ENCODE measurements at regions not wholly inside any gene's neighbourhood (a gene's known extent, or its start where the extent isn't known, plus 50 kb on each side); places are given as distances from the start of the nearest gene placed in this dataset.
"Not testable (repeated sequence)": the region's sequence is repeated elsewhere in the genome, so short reads cannot be mapped to it uniquely, and the experiment has no call there.

GRCh38 chr3:144923046-144923775, 951.6 kb downstream of the DIPK2A start:
- Mint-ChIP-seq H3K27me3 (ENCODE audit: low read depth) (no peaks in the 10 kb centered on the region), H3K4me3 (no peak overlapping the region), H3K4me1 (ENCODE audit: low read depth) (no peaks in the 10 kb centered on the region), H3K36me3 (ENCODE audit: insufficient read depth) (no peaks in the 10 kb centered on the region), H3K9me3 (peaks cover 4% of the 10 kb centered on the region)
- ATAC-seq: no peak
- no peak for DNase-seq

- DNase-seq (no peak), ATAC-seq (no peak)
- Mint-ChIP-seq H3K4me3 (no peak overlapping the region), H3K27me3 (ENCODE audit: low read depth) (no peaks in the 10 kb centered on the region), H3K36me3 (ENCODE audit: insufficient read depth) (no peaks in the 10 kb centered on the region), H3K4me1 (ENCODE audit: low read depth) (no peaks in the 10 kb centered on the region), H3K9me3 (peaks cover 6% of the 10 kb centered on the region)
Observed at GRCh38 chr3:144930431-144930830, 958.8 kb downstream of the DIPK2A start.

GRCh38 chr3:144931590-144931989, 960.0 kb downstream of the DIPK2A start:
- no peaks in the 10 kb centered on the region for H3K27me3 Mint-ChIP-seq (ENCODE audit: low read depth)
- no peaks in the 10 kb centered on the region for H3K36me3 Mint-ChIP-seq (ENCODE audit: insufficient read depth)
- peaks cover 11% of the 10 kb centered on the region for H3K9me3 Mint-ChIP-seq
- no peaks in the 10 kb centered on the region for H3K4me1 Mint-ChIP-seq (ENCODE audit: low read depth)
- no peak overlapping the region for H3K4me3 Mint-ChIP-seq
- DNase-seq (no peak), ATAC-seq (no peak)

GRCh38 chr3:144942093-144942837, 970.6 kb downstream of the DIPK2A start:
- H3K4me1 Mint-ChIP-seq (ENCODE audit: low read depth): no peaks in the 10 kb centered on the region
- no peaks in the 10 kb centered on the region for H3K36me3 Mint-ChIP-seq (ENCODE audit: insufficient read depth)
- peaks cover 19% of the 10 kb centered on the region for H3K9me3 Mint-ChIP-seq
- ATAC-seq: no peak
- H3K4me3 Mint-ChIP-seq: no peak overlapping the region
- no peaks in the 10 kb centered on the region for H3K27me3 Mint-ChIP-seq (ENCODE audit: low read depth)
- no peak for DNase-seq

GRCh38 chr3:144942838-144943197, 971.2 kb downstream of the DIPK2A start:
- H3K4me1 Mint-ChIP-seq (ENCODE audit: low read depth): no peaks in the 10 kb centered on the region
- no peaks in the 10 kb centered on the region for H3K27me3 Mint-ChIP-seq (ENCODE audit: low read depth)
- ATAC-seq (no peak), DNase-seq (no peak)
- H3K4me3 Mint-ChIP-seq: no peak overlapping the region
- peaks cover 16% of the 10 kb centered on the region for H3K9me3 Mint-ChIP-seq
- H3K36me3 Mint-ChIP-seq (ENCODE audit: insufficient read depth): no peaks in the 10 kb centered on the region

- H3K9me3 Mint-ChIP-seq: peaks cover 12% of the 10 kb centered on the region
- no peak overlapping the region for H3K4me3 Mint-ChIP-seq
- H3K4me1 Mint-ChIP-seq (ENCODE audit: low read depth): no peaks in the 10 kb centered on the region
- no peaks in the 10 kb centered on the region for H3K27me3 Mint-ChIP-seq (ENCODE audit: low read depth)
- ATAC-seq: no peak
- DNase-seq: no peak
- H3K36me3 Mint-ChIP-seq (ENCODE audit: insufficient read depth): no peaks in the 10 kb centered on the region
Observed at GRCh38 chr3:144947895-144948294, 976.3 kb downstream of the DIPK2A start.

GRCh38 chr3:144948711-144949110, 977.1 kb downstream of the DIPK2A start:
- no peaks in the 10 kb centered on the region for H3K4me1 Mint-ChIP-seq (ENCODE audit: low read depth)
- peaks cover 12% of the 10 kb centered on the region for H3K9me3 Mint-ChIP-seq

GRCh38 chr3:144953959-144954358, 982.3 kb downstream of the DIPK2A start:
- H3K4me1 Mint-ChIP-seq (ENCODE audit: low read depth): no peaks in the 10 kb centered on the region
- ATAC-seq: no peak
- peaks cover 4% of the 10 kb centered on the region for H3K9me3 Mint-ChIP-seq
- H3K36me3 Mint-ChIP-seq (ENCODE audit: insufficient read depth): no peaks in the 10 kb centered on the region
- H3K27me3 Mint-ChIP-seq (ENCODE audit: low read depth): no peaks in the 10 kb centered on the region
- DNase-seq: no peak
- no peak overlapping the region for H3K4me3 Mint-ChIP-seq

More at GRCh38 chr3:144948711-144949110, 977.1 kb downstream of the DIPK2A start:
- DNase-seq (no peak), ATAC-seq (no peak)
- H3K4me3 Mint-ChIP-seq: no peak overlapping the region
- H3K27me3 Mint-ChIP-seq (ENCODE audit: low read depth): no peaks in the 10 kb centered on the region
- no peaks in the 10 kb centered on the region for H3K36me3 Mint-ChIP-seq (ENCODE audit: insufficient read depth)

- ATAC-seq (no peak), DNase-seq (no peak)
- Mint-ChIP-seq H3K27me3 (ENCODE audit: low read depth) (no peaks in the 10 kb centered on the region), H3K9me3 (peaks cover 4% of the 10 kb centered on the region), H3K4me3 (no peak overlapping the region), H3K36me3 (ENCODE audit: insufficient read depth) (no peaks in the 10 kb centered on the region), H3K4me1 (ENCODE audit: low read depth) (no peaks in the 10 kb centered on the region)
Observed at GRCh38 chr3:144957398-144958101, 985.9 kb downstream of the DIPK2A start.

- ATAC-seq: no peak
- no peaks in the 10 kb centered on the region for H3K9me3 Mint-ChIP-seq
- H3K4me3 Mint-ChIP-seq: no peak overlapping the region
- no peaks in the 10 kb centered on the region for H3K4me1 Mint-ChIP-seq (ENCODE audit: low read depth)
- no peaks in the 10 kb centered on the region for H3K36me3 Mint-ChIP-seq (ENCODE audit: insufficient read depth)
- no peak for DNase-seq
- H3K27me3 Mint-ChIP-seq (ENCODE audit: low read depth): no peaks in the 10 kb centered on the region
Observed at GRCh38 chr3:144963810-144964209, 992.2 kb downstream of the DIPK2A start.

- Mint-ChIP-seq H3K4me3 (no peak overlapping the region), H3K4me1 (ENCODE audit: low read depth) (no peaks in the 10 kb centered on the region), H3K9me3 (peaks cover 3% of the 10 kb centered on the region), H3K36me3 (ENCODE audit: insufficient read depth) (no peaks in the 10 kb centered on the region), H3K27me3 (ENCODE audit: low read depth) (no peaks in the 10 kb centered on the region)
- no peak for DNase-seq
- no peak for ATAC-seq
Observed at GRCh38 chr3:144966560-144966959, 994.9 kb downstream of the DIPK2A start.

GRCh38 chr3:144968750-144969350, 997.2 kb downstream of the DIPK2A start:
- H3K4me1 Mint-ChIP-seq (ENCODE audit: low read depth): no peaks in the 10 kb centered on the region
- H3K4me3 Mint-ChIP-seq: no peak overlapping the region
- peaks cover 3% of the 10 kb centered on the region for H3K9me3 Mint-ChIP-seq
- DNase-seq: no peak
- no peaks in the 10 kb centered on the region for H3K27me3 Mint-ChIP-seq (ENCODE audit: low read depth)
- no peak for ATAC-seq
- H3K36me3 Mint-ChIP-seq (ENCODE audit: insufficient read depth): no peaks in the 10 kb centered on the region

- H3K27me3 Mint-ChIP-seq (ENCODE audit: low read depth); H3K9me3 Mint-ChIP-seq; H3K4me3 Mint-ChIP-seq; H3K36me3 Mint-ChIP-seq (ENCODE audit: insufficient read depth); ATAC-seq; DNase-seq; H3K4me1 Mint-ChIP-seq (ENCODE audit: low read depth): not testable (repeated sequence)
Observed at GRCh38 chr3:144984481-144984880, 1012.9 kb downstream of the DIPK2A start.

GRCh38 chr3:144989807-144990206, 1018.2 kb downstream of the DIPK2A start:
- H3K36me3 Mint-ChIP-seq (ENCODE audit: insufficient read depth): no peaks in the 10 kb centered on the region
- DNase-seq (no peak), ATAC-seq (no peak)
- no peaks in the 10 kb centered on the region for H3K4me1 Mint-ChIP-seq (ENCODE audit: low read depth)
- no peak overlapping the region for H3K4me3 Mint-ChIP-seq
- H3K9me3 Mint-ChIP-seq: peaks cover 3% of the 10 kb centered on the region
- H3K27me3 Mint-ChIP-seq (ENCODE audit: low read depth): no peaks in the 10 kb centered on the region

Measured in activated T-cell treated with anti-CD3 and anti-CD28 coated beads, Interleukin-2, amount 50 U/mL, for 4 hours (primary cell).